ENCODE measurements at regions not wholly inside any gene's neighbourhood (a gene's known extent, or its start where the extent isn't known, plus 50 kb on each side); places are given as distances from the start of the nearest gene placed in this dataset.

GRCh38 chr18:30929718-30930117, 112.8 kb downstream of the DSC3 start:
- no peak for TF ChIP-seq CTCF (IDR thresholded peaks at IDR 0.05)

GRCh38 chr18:30929065-30929464, 113.5 kb downstream of the DSC3 start:
- no peak for TF ChIP-seq CTCF (IDR thresholded peaks at IDR 0.05)

GRCh38 chr18:30927517-30928075, 114.9 kb downstream of the DSC3 start:
- no peak for TF ChIP-seq CTCF (IDR thresholded peaks at IDR 0.05)

- TF ChIP-seq CTCF (IDR thresholded peaks at IDR 0.05), result no peak
These were observed 115.5 kb downstream of the DSC3 start for GRCh38 chr18:30927042-30927441.

GRCh38 chr18:30925795-30926194, 116.7 kb downstream of the DSC3 start:
- TF ChIP-seq CTCF (IDR thresholded peaks at IDR 0.05), result no peak

- no peak for TF ChIP-seq CTCF (IDR thresholded peaks at IDR 0.05)
These were observed 121.8 kb downstream of the DSC3 start for GRCh38 chr18:30920757-30921156.

- TF ChIP-seq CTCF (IDR thresholded peaks at IDR 0.05), result no peak
These were observed 122.2 kb downstream of the DSC3 start for GRCh38 chr18:30920351-30920750.

GRCh38 chr18:30917651-30918050, 124.9 kb downstream of the DSC3 start:
- no peak for TF ChIP-seq CTCF (IDR thresholded peaks at IDR 0.05)
